ENCODE measurements at regions not wholly inside any gene's neighbourhood (a gene's known extent, or its start where the extent isn't known, plus 50 kb on each side); places are given as distances from the start of the nearest gene placed in this dataset.

DNA sequence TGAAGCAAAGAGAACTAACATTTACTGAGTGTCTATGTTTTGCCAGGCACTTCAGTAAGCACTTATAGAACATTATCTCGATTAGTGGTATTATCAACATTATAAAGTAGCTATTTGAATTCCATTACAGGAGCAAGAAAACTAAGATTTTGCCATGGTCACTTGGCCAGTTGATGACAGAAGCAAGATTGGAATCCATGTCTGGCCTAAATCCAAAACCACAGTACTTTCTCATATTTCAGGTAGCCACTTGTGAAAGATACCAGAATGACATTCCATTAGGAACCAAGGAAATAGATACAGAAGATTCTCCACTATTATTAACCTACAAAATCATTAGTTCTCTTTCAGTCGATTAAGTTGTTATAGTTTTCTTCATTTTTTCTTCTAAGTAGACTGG lies 691.0 kb upstream of the API5 start:
- Histone ChIP-seq H3K27me3 (ENCODE audit: insufficient read depth, low read depth, severe bottlenecking) (peaks cover 31% of the 10 kb centered on the region), H3K27ac (no peak overlapping the region), H3K4me3 (ENCODE audit: low read depth, low read length) (no peak overlapping the region), H3K9me3 (ENCODE audit: severe bottlenecking) (no peaks in the 10 kb centered on the region), H3K36me3 (no peaks in the 10 kb centered on the region)
- DNase-seq = no peak
- TF ChIP-seq, protein P1, sequence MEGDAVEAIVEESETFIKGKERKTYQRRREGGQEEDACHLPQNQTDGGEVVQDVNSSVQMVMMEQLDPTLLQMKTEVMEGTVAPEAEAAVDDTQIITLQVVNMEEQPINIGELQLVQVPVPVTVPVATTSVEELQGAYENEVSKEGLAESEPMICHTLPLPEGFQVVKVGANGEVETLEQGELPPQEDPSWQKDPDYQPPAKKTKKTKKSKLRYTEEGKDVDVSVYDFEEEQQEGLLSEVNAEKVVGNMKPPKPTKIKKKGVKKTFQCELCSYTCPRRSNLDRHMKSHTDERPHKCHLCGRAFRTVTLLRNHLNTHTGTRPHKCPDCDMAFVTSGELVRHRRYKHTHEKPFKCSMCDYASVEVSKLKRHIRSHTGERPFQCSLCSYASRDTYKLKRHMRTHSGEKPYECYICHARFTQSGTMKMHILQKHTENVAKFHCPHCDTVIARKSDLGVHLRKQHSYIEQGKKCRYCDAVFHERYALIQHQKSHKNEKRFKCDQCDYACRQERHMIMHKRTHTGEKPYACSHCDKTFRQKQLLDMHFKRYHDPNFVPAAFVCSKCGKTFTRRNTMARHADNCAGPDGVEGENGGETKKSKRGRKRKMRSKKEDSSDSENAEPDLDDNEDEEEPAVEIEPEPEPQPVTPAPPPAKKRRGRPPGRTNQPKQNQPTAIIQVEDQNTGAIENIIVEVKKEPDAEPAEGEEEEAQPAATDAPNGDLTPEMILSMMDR (IDR thresholded peaks at IDR 0.05; ENCODE audit: low read depth, low read length) = no peak

DNA sequence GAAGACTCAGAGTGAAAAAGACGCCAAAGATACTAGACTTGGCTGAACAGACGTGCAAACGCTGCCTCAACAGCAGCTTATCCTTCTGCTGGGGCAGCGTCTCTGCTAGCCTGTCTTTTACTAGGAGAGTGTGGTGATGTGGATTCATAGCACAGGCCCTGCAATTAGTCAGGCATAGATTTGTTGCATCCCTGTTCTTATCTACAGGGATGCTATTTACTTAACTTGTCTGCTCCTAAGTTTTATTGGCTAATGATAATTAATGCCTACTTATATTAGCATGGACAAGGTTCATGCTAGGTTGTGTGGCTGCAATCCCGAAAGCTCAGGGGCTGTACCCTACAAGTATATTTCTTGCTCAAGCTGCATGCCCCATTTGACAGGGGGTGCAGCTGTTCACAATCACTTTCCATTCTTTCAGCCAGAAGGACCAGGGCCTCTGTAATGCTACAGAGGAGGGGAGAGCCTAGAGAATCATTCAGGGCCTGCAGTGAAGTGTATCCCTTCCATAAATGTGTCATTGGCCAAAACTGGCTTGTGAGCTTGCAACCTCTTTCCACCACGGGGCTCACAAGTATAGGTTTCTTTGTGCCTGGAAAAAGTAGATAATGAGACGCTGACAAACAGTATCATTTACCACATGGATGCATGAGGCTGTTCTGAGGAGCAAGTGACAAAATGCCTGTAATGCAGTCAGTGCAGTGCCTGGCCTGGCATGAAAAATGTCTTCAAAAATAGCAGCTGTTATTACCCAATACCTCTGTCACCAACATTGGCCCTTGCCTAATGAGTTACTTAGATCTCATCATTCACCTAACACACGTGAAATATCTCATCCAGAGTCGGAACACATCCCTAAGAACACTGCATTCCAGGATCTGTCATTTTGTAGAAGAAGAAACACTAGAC lies 685.8 kb upstream of the API5 start:
- H3K36me3 ChIP-seq = no peaks in the 10 kb centered on the region
- H3K27ac ChIP-seq = no peak overlapping the region
- no peak for DNase-seq
- no peaks in the 10 kb centered on the region for H3K9me3 ChIP-seq (ENCODE audit: severe bottlenecking)
- TF ChIP-seq, protein P1 (IDR thresholded peaks at IDR 0.05; ENCODE audit: low read depth, low read length) = no peak
- peaks cover 34% of the 10 kb centered on the region for H3K27me3 ChIP-seq (ENCODE audit: insufficient read depth, low read depth, severe bottlenecking)
- H3K4me3 ChIP-seq (ENCODE audit: low read depth, low read length) = no peak overlapping the region

DNA sequence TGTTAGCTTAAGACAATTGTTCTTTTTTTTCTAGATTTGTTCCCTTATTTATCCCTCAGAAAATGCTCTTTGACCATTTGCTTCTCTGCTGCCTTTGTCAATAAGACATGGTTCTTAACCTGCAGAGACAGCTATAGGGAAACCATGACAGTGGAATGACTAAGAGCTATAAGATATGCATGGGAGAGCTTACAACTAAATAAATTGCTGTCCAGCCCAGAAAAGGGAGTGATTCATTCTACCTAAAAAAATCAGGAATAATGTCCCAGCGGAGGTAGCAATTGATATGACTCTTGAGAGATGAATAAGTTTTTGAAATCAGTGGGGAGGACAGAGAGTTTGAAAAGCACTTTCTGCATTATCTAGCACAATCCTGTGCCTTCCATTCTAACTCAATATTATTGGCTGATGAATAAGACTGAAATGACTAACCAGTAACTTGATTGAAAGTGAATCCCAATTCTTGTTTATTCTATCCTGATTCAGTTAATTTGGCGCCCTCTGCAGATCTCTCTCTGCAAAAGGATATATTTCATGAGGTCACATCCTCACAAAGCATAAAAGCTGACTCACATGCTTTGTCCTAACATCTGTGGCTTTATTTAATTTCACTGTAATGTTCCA lies 680.5 kb upstream of the API5 start:
- Histone ChIP-seq H3K27me3 (ENCODE audit: insufficient read depth, low read depth, severe bottlenecking) (peaks cover 41% of the 10 kb centered on the region), H3K9me3 (ENCODE audit: severe bottlenecking) (no peaks in the 10 kb centered on the region), H3K27ac (no peak overlapping the region), H3K4me3 (ENCODE audit: low read depth, low read length) (no peak overlapping the region), H3K36me3 (no peaks in the 10 kb centered on the region)
- TF ChIP-seq, protein P1 (IDR thresholded peaks at IDR 0.05; ENCODE audit: low read depth, low read length) = no peak
- DNase-seq = peak; percentile 6

DNA sequence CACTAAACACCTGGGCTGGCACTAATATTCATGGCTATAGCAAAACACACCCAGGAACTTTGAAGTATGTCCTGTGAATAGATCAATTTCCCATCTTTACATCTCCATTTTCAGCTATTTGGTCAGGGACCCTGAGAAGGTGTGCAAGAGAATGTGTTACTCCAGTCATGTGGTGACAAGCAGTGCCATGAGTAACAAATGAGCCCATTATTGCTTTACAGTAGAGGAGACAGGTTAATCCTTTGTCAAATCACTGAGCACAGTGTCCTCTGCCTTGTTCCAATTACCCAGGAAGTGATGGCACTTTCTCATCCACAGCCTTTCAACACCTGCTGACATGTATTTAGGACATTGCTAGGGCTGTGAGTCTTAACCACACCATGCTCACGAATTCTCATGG lies 664.8 kb upstream of the API5 start:
- no peak for DNase-seq
- Histone ChIP-seq H3K36me3 (no peaks in the 10 kb centered on the region), H3K27ac (no peak overlapping the region), H3K9me3 (ENCODE audit: severe bottlenecking) (no peaks in the 10 kb centered on the region), H3K27me3 (ENCODE audit: insufficient read depth, low read depth, severe bottlenecking) (peaks cover 50% of the 10 kb centered on the region), H3K4me3 (ENCODE audit: low read depth, low read length) (no peak overlapping the region)
- TF ChIP-seq, protein P1 (IDR thresholded peaks at IDR 0.05; ENCODE audit: low read depth, low read length) = no peak

DNA sequence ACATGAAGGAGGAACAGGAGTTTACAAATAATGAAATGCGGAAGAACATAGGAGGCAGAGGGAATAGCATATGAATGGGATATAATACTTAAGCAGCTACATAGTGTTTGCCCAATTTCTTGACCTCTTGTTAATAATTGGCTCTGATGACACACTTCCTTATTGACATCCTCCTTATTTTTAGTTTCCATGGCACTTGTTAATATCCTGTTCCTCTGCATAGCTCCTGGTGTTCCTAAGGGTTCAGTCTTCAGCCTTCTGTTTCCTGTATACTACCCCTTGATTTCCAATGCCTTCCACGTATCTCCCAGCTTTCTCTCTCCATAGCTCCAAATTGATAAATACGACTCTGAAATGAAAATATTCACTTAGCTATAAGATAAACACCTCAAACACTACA lies 663.8 kb upstream of the API5 start:
- Histone ChIP-seq H3K36me3 (no peaks in the 10 kb centered on the region), H3K4me3 (ENCODE audit: low read depth, low read length) (no peak overlapping the region), H3K27me3 (ENCODE audit: insufficient read depth, low read depth, severe bottlenecking) (peaks cover 48% of the 10 kb centered on the region), H3K9me3 (ENCODE audit: severe bottlenecking) (no peaks in the 10 kb centered on the region), H3K27ac (no peak overlapping the region)
- no peak for DNase-seq
- TF ChIP-seq, protein P1 (IDR thresholded peaks at IDR 0.05; ENCODE audit: low read depth, low read length) = no peak
